Naive thymus-derived CD4-positive, alpha-beta T cell (primary cell): ENCODE measurements at regions not wholly inside any gene's neighbourhood (a gene's known extent, or its start where the extent isn't known, plus 50 kb on each side); places are given as distances from the start of the nearest gene placed in this dataset.

ENCODE experiments used
- ATAC-seq: fragments of 150-1000 bp; cut with Tn5 transposase; 2 replicates; pipeline ENCODE4 v1.10.0; 2021; ENCODE audit warnings: mild to moderate bottlenecking, moderate library complexity
- CTCF ChIA-PET: fragments of 350-600 bp; sonication (Branson Sonifier 250); formaldehyde crosslinking; loops from one replicate; lab custom pipeline; 2021; ENCODE audit warnings: antibody characterized with exemption; lab: Charles Lee
- POLR2A ChIA-PET: fragments of 350-600 bp; sonication (Branson Sonifier 250); formaldehyde crosslinking; loops from one replicate; lab custom pipeline; 2021; ENCODE audit warnings: antibody characterized with exemption, inconsistent platforms; lab: Charles Lee
- DNase-seq, 9 donors: peaks; one replicate each; pipeline versions ENCODE4 v3.0.0 to v3.0.0-alpha.2; 2020 to 2022; ENCODE audit warnings: mixed read lengths in 1 of 9
- H3K27ac ChIP-seq: one replicate; pipeline ENCODE4 v1.7.0; 2013; ENCODE audit warnings: mild to moderate bottlenecking, low read depth, low read length, moderate library complexity
- H3K27me3 ChIP-seq, 2 donors: one replicate each; pipeline ENCODE4 v1.7.0; 2013; ENCODE audit warnings: low read length in 2 of 2, mild to moderate bottlenecking in 2 of 2, moderate library complexity in 2 of 2; ENCODE audit not compliant: control insufficient read depth in 2 of 2, insufficient read depth in 2 of 2
- H3K36me3 ChIP-seq, 3 experiments: 1 replicate in 2 of 3; 2 replicates in 1 of 3; pipeline ENCODE4 v1.7.0; 2013; ENCODE audit warnings: low read length in 3 of 3, mild to moderate bottlenecking in 3 of 3, moderate library complexity in 1 of 3; ENCODE audit not compliant: insufficient read depth in 3 of 3, control insufficient read depth in 2 of 3
- H3K4me1 ChIP-seq, 2 donors: one replicate each; pipeline ENCODE4 v1.7.0; 2013; ENCODE audit warnings: low read length in 2 of 2, mild to moderate bottlenecking in 2 of 2, moderate library complexity in 1 of 2; ENCODE audit not compliant: control insufficient read depth in 2 of 2, insufficient read depth in 2 of 2
- H3K4me3 ChIP-seq: 2 replicates; pipeline ENCODE4 v1.7.0; 2013; ENCODE audit warnings: mild to moderate bottlenecking, low read length
- H3K9me3 ChIP-seq, 3 experiments: 1 replicate in 2 of 3; 2 replicates in 1 of 3; pipeline ENCODE4 v1.7.0; 2013; ENCODE audit warnings: low read length in 3 of 3; ENCODE audit not compliant: control insufficient read depth in 2 of 3
- H3K27ac Mint-ChIP-seq, 9 donors: one replicate each; pipeline ENCODE4 v1.8.0; 2020 to 2022; ENCODE audit warnings: mixed read lengths in 9 of 9, mild to moderate bottlenecking in 8 of 9, moderate library complexity in 5 of 9, inconsistent platforms in 2 of 9
- H3K27me3 Mint-ChIP-seq, 5 donors: one replicate each; pipeline ENCODE4 v1.8.0; 2021 to 2022; ENCODE audit warnings: mixed read lengths in 5 of 5, mild to moderate bottlenecking in 1 of 5
- H3K36me3 Mint-ChIP-seq, 5 donors: one replicate each; pipeline ENCODE4 v1.8.0; 2020 to 2022; ENCODE audit warnings: mixed read lengths in 5 of 5, mild to moderate bottlenecking in 3 of 5, inconsistent platforms in 1 of 5
- H3K4me1 Mint-ChIP-seq, 7 donors: one replicate each; pipeline ENCODE4 v1.8.0; 2020 to 2022; ENCODE audit warnings: mixed read lengths in 7 of 7, mild to moderate bottlenecking in 3 of 7, inconsistent platforms in 1 of 7
- H3K4me3 Mint-ChIP-seq, 10 donors: one replicate each; pipeline ENCODE4 v1.8.0; 2020 to 2022; ENCODE audit warnings: mild to moderate bottlenecking in 10 of 10, mixed read lengths in 10 of 10, moderate library complexity in 6 of 10, inconsistent platforms in 2 of 10
- H3K9me3 Mint-ChIP-seq, 11 donors: one replicate each; pipeline ENCODE4 v1.8.0; 2020 to 2022; ENCODE audit warnings: mixed read lengths in 11 of 11, mild to moderate bottlenecking in 4 of 11, inconsistent platforms in 1 of 11, moderate library complexity in 1 of 11
- intact Hi-C, 2 donors: fragments of 100-400 bp; cut with micrococcal nuclease; formaldehyde crosslinking; loops; one replicate each; pipeline ENCODE4 v1.15.1; 2023

- Mint-ChIP-seq H3K36me3 (peaks cover 0 to 5% (median 0%) of the 10 kb centered on the region in 5 donors), H3K4me3 (no peak overlapping the region), H3K27me3 (peaks cover 2 to 52% (median 41%) of the 10 kb centered on the region in 5 donors), H3K4me1 (no peaks in the 10 kb centered on the region), H3K27ac (no peak overlapping the region), H3K9me3 (peaks cover 0 to 14% (median 7%) of the 10 kb centered on the region in 11 donors)
- Histone ChIP-seq H3K9me3 (no peaks in the 10 kb centered on the region), H3K27ac (no peak overlapping the region), H3K27me3 (no peaks in the 10 kb centered on the region), H3K4me3 (no peak overlapping the region), H3K36me3 (no peaks in the 10 kb centered on the region), H3K4me1 (no peaks in the 10 kb centered on the region)
- DNase-seq, result no peak
- ChIA-PET CTCF (interaction anchor here (0.5 kb wide), 1 partner anchor 64 kb away, joined by 4 read pairs; no protein-coding TSS in a partner anchor), POLR2A (no interaction called here)
- ATAC-seq, result no peak
- intact Hi-C loops, result no loop called here
Measured at GRCh38 chr7:131733604-131734003, 177.2 kb upstream of the PODXL start.

DNA sequence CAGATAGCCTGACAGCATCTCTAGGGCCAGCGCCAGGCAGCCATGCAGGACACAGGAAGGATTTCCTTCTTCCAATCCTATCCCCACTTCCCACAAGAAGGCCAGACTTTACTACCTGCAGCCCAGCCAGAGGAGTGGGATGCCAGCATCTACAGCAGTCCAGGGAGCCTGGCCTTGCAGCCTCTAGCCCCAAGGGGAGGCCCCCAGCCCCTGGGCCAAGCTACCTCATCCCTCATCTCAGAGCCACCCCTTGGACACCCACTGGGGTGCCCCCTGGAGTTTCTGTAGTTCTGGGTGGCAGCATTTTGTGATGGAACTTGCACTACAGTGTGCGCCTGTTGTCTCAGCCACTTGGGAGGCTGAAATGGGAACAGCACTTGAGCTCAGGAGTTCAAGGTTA lies 170.8 kb upstream of the PODXL start:
- peaks cover 0 to 3% of the 10 kb centered on the region in 2 donors for H3K27me3 ChIP-seq
- H3K36me3 ChIP-seq, result no peaks in the 10 kb centered on the region
- no peaks in the 10 kb centered on the region for H3K4me1 ChIP-seq
- H3K4me3 ChIP-seq, result no peak overlapping the region
- Mint-ChIP-seq H3K27ac (peak overlapping the region in 1 of 9 donors; percentile 28), H3K27me3 (peaks cover 3 to 35% (median 31%) of the 10 kb centered on the region in 5 donors), H3K4me3 (no peak overlapping the region), H3K9me3 (peaks cover 0 to 17% (median 9%) of the 10 kb centered on the region in 11 donors), H3K4me1 (no peaks in the 10 kb centered on the region), H3K36me3 (peaks cover 0 to 6% (median 0%) of the 10 kb centered on the region in 5 donors)
- no peak overlapping the region for H3K27ac ChIP-seq
- H3K9me3 ChIP-seq, result no peaks in the 10 kb centered on the region
- ChIA-PET POLR2A (no interaction called here), CTCF (no interaction called here)
- ATAC-seq (no peak), DNase-seq (no peak)
- intact Hi-C loops, result no loop called here

DNA sequence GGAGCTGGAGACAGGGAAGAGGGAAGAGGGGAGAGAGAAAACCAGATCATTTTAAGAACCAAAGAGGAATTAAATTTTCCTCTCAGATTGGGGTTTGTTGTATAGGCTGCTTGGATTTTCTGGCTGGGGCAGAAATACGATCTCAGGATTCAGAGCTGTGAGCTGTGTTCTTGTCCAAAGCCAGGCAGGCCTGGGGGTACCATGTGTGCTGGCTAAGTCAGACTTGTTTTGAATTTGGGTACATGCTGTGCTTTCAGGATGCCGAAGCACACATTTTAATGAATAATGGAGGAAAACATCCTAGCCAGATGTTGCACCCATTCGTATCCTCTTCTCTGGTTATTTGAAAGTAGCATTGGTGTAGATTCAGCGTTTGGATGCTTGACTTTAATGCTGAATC lies 170.3 kb upstream of the PODXL start:
- peaks cover 0 to 17% (median 9%) of the 10 kb centered on the region in 11 donors for H3K9me3 Mint-ChIP-seq
- Histone ChIP-seq H3K27me3 (peaks cover 0 to 3% of the 10 kb centered on the region in 2 donors), H3K4me1 (no peaks in the 10 kb centered on the region), H3K4me3 (no peak overlapping the region), H3K9me3 (no peaks in the 10 kb centered on the region), H3K36me3 (no peaks in the 10 kb centered on the region), H3K27ac (no peak overlapping the region)
- POLR2A ChIA-PET, result no interaction called here
- peak overlapping the region in 1 of 9 donors; percentile 41 for H3K27ac Mint-ChIP-seq
- CTCF ChIA-PET, result no interaction called here
- ATAC-seq (no peak), DNase-seq (no peak)
- H3K4me3 Mint-ChIP-seq, result no peak overlapping the region
- intact Hi-C loops, result no loop called here
- H3K27me3 Mint-ChIP-seq, result peaks cover 3 to 30% (median 26%) of the 10 kb centered on the region in 5 donors
- H3K36me3 Mint-ChIP-seq, result peaks cover 0 to 6% (median 0%) of the 10 kb centered on the region in 5 donors
- no peaks in the 10 kb centered on the region for H3K4me1 Mint-ChIP-seq

GRCh38 chr7:131726031-131726430 lies 169.6 kb upstream of the PODXL start:
- no peak overlapping the region for H3K4me3 Mint-ChIP-seq
- no peaks in the 10 kb centered on the region for H3K4me1 ChIP-seq
- peaks cover 0 to 3% of the 10 kb centered on the region in 2 donors for H3K27me3 ChIP-seq
- ChIA-PET POLR2A (no interaction called here), CTCF (no interaction called here)
- no peak overlapping the region for H3K27ac Mint-ChIP-seq
- no peak overlapping the region for H3K4me3 ChIP-seq
- no peaks in the 10 kb centered on the region for H3K36me3 ChIP-seq
- H3K9me3 ChIP-seq, result no peaks in the 10 kb centered on the region
- peaks cover 0 to 17% (median 9%) of the 10 kb centered on the region in 11 donors for H3K9me3 Mint-ChIP-seq
- no peaks in the 10 kb centered on the region for H3K4me1 Mint-ChIP-seq
- no peak for ATAC-seq
- DNase-seq, result no peak
- H3K27ac ChIP-seq, result no peak overlapping the region
- intact Hi-C loops, result no loop called here
- H3K36me3 Mint-ChIP-seq, result peaks cover 0 to 6% (median 0%) of the 10 kb centered on the region in 5 donors
- H3K27me3 Mint-ChIP-seq, result peaks cover 3 to 33% (median 25%) of the 10 kb centered on the region in 5 donors

DNA sequence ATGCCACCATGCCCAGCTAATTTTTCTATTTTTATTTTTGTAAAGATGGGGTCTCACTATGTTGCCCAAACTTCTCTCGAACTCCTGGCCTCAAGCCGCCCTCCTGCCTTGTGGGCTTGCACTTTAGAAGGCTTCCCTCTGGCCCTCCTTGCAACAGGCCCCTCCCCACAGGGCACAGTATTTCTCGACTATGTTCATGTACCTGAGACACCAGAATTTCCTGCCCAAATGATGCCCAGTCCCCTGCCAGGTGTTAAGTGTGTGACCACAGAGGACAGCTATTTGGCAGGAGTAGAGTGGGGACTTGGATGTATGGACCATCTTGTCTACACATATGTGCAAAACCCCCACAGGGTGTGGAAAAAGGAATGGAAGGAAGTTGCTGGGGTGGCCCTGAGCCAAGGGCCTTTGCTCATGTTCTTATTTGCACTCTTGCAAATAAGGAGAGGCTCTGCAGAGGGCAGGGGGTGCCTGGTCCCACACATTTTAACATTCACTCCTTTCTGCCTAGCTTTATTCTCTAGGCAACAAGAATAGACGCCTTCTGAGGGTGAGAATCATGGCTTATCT lies 168.4 kb upstream of the PODXL start:
- no peak overlapping the region for H3K27ac Mint-ChIP-seq
- peaks cover 0 to 6% (median 0%) of the 10 kb centered on the region in 5 donors for H3K36me3 Mint-ChIP-seq
- Histone ChIP-seq H3K4me1 (no peaks in the 10 kb centered on the region), H3K4me3 (no peak overlapping the region), H3K9me3 (no peaks in the 10 kb centered on the region), H3K27ac (no peak overlapping the region), H3K27me3 (peaks cover 0 to 3% of the 10 kb centered on the region in 2 donors), H3K36me3 (no peaks in the 10 kb centered on the region)
- DNase-seq (no peak), ATAC-seq (no peak)
- H3K27me3 Mint-ChIP-seq, result peaks cover 3 to 38% (median 30%) of the 10 kb centered on the region in 5 donors
- H3K4me3 Mint-ChIP-seq, result no peak overlapping the region
- no peaks in the 10 kb centered on the region for H3K4me1 Mint-ChIP-seq
- H3K9me3 Mint-ChIP-seq, result peaks cover 0 to 16% (median 8%) of the 10 kb centered on the region in 11 donors
- intact Hi-C loops, result no loop called here
- CTCF ChIA-PET, result no interaction called here
- POLR2A ChIA-PET, result no interaction called here

GRCh38 chr7:131723926-131724325 lies 167.5 kb upstream of the PODXL start:
- Histone ChIP-seq H3K27me3 (peaks cover 0 to 3% of the 10 kb centered on the region in 2 donors), H3K36me3 (no peaks in the 10 kb centered on the region), H3K4me1 (no peaks in the 10 kb centered on the region), H3K4me3 (no peak overlapping the region), H3K27ac (no peak overlapping the region), H3K9me3 (no peaks in the 10 kb centered on the region)
- ChIA-PET CTCF (no interaction called here), POLR2A (no interaction called here)
- Mint-ChIP-seq H3K36me3 (peaks cover 0 to 4% (median 0%) of the 10 kb centered on the region in 5 donors), H3K27ac (no peak overlapping the region), H3K27me3 (peaks cover 3 to 42% (median 33%) of the 10 kb centered on the region in 5 donors), H3K9me3 (peaks cover 0 to 11% (median 6%) of the 10 kb centered on the region in 11 donors), H3K4me3 (no peak overlapping the region), H3K4me1 (no peaks in the 10 kb centered on the region)
- no peak for ATAC-seq
- intact Hi-C loops, result no loop called here
- no peak for DNase-seq

- CTCF ChIA-PET, result no interaction called here
- intact Hi-C loops, result no loop called here
- Histone ChIP-seq H3K27ac (no peak overlapping the region), H3K27me3 (peaks cover 0 to 3% of the 10 kb centered on the region in 2 donors), H3K4me1 (no peaks in the 10 kb centered on the region), H3K9me3 (no peaks in the 10 kb centered on the region), H3K36me3 (no peaks in the 10 kb centered on the region), H3K4me3 (no peak overlapping the region)
- Mint-ChIP-seq H3K4me3 (no peak overlapping the region), H3K4me1 (peaks cover 0 to 2% (median 0%) of the 10 kb centered on the region in 7 donors), H3K27me3 (peaks cover 3 to 43% (median 34%) of the 10 kb centered on the region in 5 donors), H3K36me3 (no peaks in the 10 kb centered on the region), H3K9me3 (peaks cover 0 to 1% (median 0%) of the 10 kb centered on the region in 11 donors), H3K27ac (no peak overlapping the region)
- DNase-seq (no peak), ATAC-seq (no peak)
- POLR2A ChIA-PET, result no interaction called here
Measured at GRCh38 chr7:131722371-131722770, 165.9 kb upstream of the PODXL start.
